C4-2B (cell line): ENCODE measurements at regions not wholly inside any gene's neighbourhood (a gene's known extent, or its start where the extent isn't known, plus 50 kb on each side); places are given as distances from the start of the nearest gene placed in this dataset.

ENCODE experiments used
- CTCF ChIP-seq: fragments of 450-650 bp; conservative IDR thresholded peaks from 2 replicates; pipeline ENCODE4 v1.5.1; 2017; ENCODE audit warnings: mild to moderate bottlenecking
- ZFX ChIP-seq: fragments of 450-650 bp; IDR thresholded peaks from 2 replicates; pipeline ENCODE4 v1.6.1; 2017

GRCh38 chr3:26847680-26848079 is 225.1 kb downstream of the LRRC3B start:
- TF ChIP-seq CTCF (no peak), ZFX (no peak)
